HL-60 (cell line): ENCODE measurements at regions not wholly inside any gene's neighbourhood (a gene's known extent, or its start where the extent isn't known, plus 50 kb on each side); places are given as distances from the start of the nearest gene placed in this dataset.

Source experiments
- POLR2AphosphoS5 ChIP-seq: IDR thresholded peaks from 2 replicates; pipeline ENCODE4 v1.6.1; 2012; ENCODE audit warnings: low read depth
- TF ChIP-seq, protein P1 (sequence below): IDR thresholded peaks from one replicate; pipeline ENCODE4 v1.5.1; 2011; ENCODE audit warnings: low read length, control low read depth, inconsistent platforms; ENCODE audit not compliant: insufficient read depth
- TF ChIP-seq, protein P2 (sequence below): IDR thresholded peaks from 2 replicates; pipeline ENCODE4 v1.6.1; 2012; ENCODE audit warnings: low read depth; ENCODE audit not compliant: insufficient replicate concordance

DNA sequence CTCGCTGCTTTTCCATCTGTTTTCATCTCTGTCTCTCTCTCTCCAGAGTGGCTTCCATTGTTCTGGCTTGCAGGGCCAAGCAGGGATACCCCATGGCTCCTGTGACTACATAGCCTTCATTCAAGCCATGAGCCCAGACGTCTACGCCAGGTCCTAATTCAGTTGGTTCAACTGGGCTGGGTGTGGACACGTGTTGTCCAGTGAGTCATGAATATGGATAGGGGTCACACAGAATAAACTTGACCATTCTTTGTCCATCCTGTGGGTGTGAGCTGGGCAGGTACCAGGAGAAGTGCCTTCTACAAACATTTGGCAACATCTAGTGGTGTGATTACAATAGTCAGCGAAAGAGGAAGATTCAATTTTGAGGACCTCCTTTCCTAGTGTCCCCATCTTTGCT, 96.9 kb upstream of the ARMC2 start:
- TF ChIP-seq, protein P1, sequence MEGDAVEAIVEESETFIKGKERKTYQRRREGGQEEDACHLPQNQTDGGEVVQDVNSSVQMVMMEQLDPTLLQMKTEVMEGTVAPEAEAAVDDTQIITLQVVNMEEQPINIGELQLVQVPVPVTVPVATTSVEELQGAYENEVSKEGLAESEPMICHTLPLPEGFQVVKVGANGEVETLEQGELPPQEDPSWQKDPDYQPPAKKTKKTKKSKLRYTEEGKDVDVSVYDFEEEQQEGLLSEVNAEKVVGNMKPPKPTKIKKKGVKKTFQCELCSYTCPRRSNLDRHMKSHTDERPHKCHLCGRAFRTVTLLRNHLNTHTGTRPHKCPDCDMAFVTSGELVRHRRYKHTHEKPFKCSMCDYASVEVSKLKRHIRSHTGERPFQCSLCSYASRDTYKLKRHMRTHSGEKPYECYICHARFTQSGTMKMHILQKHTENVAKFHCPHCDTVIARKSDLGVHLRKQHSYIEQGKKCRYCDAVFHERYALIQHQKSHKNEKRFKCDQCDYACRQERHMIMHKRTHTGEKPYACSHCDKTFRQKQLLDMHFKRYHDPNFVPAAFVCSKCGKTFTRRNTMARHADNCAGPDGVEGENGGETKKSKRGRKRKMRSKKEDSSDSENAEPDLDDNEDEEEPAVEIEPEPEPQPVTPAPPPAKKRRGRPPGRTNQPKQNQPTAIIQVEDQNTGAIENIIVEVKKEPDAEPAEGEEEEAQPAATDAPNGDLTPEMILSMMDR = no peak
- no peak for TF ChIP-seq POLR2AphosphoS5
- TF ChIP-seq, protein P2, sequence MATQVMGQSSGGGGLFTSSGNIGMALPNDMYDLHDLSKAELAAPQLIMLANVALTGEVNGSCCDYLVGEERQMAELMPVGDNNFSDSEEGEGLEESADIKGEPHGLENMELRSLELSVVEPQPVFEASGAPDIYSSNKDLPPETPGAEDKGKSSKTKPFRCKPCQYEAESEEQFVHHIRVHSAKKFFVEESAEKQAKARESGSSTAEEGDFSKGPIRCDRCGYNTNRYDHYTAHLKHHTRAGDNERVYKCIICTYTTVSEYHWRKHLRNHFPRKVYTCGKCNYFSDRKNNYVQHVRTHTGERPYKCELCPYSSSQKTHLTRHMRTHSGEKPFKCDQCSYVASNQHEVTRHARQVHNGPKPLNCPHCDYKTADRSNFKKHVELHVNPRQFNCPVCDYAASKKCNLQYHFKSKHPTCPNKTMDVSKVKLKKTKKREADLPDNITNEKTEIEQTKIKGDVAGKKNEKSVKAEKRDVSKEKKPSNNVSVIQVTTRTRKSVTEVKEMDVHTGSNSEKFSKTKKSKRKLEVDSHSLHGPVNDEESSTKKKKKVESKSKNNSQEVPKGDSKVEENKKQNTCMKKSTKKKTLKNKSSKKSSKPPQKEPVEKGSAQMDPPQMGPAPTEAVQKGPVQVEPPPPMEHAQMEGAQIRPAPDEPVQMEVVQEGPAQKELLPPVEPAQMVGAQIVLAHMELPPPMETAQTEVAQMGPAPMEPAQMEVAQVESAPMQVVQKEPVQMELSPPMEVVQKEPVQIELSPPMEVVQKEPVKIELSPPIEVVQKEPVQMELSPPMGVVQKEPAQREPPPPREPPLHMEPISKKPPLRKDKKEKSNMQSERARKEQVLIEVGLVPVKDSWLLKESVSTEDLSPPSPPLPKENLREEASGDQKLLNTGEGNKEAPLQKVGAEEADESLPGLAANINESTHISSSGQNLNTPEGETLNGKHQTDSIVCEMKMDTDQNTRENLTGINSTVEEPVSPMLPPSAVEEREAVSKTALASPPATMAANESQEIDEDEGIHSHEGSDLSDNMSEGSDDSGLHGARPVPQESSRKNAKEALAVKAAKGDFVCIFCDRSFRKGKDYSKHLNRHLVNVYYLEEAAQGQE = no peak
